ENCODE measurements at regions not wholly inside any gene's neighbourhood (a gene's known extent, or its start where the extent isn't known, plus 50 kb on each side); places are given as distances from the start of the nearest gene placed in this dataset.
A peak's percentile ranks its signal among the peaks of the same experiment; 100 is the strongest.
"Not testable (repeated sequence)": the region's sequence is repeated elsewhere in the genome, so short reads cannot be mapped to it uniquely, and the experiment has no call there.

- no peak for DNase-seq (ENCODE audit: low read depth, low spot score)
Observed at GRCh38 chr6:12348530-12349511, 58.7 kb downstream of the EDN1 start.

- no peak for DNase-seq (ENCODE audit: low read depth, low spot score)
Observed at GRCh38 chr6:12350644-12351170, 60.5 kb downstream of the EDN1 start.

DNA sequence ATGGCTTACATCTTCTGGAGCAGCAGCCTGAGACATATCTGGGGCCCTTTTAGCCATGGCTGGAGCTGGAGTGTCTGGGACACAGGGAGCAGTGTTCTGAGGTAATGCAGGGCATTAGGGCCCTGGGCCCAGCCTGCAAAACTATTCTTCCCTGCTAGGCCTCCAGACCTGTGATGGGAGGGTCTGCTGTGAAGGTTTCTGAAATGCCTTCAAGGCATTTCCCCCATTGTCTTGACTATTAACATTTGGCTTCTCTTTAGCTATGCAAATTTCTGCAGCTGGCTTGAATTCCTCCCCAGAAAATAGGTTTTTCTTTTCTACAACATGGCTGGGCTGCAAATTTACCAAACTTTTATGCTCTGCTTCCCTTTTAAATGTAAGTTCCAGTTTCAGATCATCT lies 61.5 kb downstream of the EDN1 start:
- no peak for DNase-seq (ENCODE audit: low read depth, low spot score)

- no peak for DNase-seq (ENCODE audit: low read depth, low spot score)
Observed at GRCh38 chr6:12353731-12354130, 63.6 kb downstream of the EDN1 start.

GRCh38 chr6:12354499-12354898 lies 64.3 kb downstream of the EDN1 start:
- peak; percentile 37 for DNase-seq (ENCODE audit: low read depth, low spot score)

GRCh38 chr6:12355354-12355753 lies 65.2 kb downstream of the EDN1 start:
- no peak for DNase-seq (ENCODE audit: low read depth, low spot score)

- no peak for DNase-seq (ENCODE audit: low read depth, low spot score)
Observed at GRCh38 chr6:12356431-12356830, 66.3 kb downstream of the EDN1 start.

DNA sequence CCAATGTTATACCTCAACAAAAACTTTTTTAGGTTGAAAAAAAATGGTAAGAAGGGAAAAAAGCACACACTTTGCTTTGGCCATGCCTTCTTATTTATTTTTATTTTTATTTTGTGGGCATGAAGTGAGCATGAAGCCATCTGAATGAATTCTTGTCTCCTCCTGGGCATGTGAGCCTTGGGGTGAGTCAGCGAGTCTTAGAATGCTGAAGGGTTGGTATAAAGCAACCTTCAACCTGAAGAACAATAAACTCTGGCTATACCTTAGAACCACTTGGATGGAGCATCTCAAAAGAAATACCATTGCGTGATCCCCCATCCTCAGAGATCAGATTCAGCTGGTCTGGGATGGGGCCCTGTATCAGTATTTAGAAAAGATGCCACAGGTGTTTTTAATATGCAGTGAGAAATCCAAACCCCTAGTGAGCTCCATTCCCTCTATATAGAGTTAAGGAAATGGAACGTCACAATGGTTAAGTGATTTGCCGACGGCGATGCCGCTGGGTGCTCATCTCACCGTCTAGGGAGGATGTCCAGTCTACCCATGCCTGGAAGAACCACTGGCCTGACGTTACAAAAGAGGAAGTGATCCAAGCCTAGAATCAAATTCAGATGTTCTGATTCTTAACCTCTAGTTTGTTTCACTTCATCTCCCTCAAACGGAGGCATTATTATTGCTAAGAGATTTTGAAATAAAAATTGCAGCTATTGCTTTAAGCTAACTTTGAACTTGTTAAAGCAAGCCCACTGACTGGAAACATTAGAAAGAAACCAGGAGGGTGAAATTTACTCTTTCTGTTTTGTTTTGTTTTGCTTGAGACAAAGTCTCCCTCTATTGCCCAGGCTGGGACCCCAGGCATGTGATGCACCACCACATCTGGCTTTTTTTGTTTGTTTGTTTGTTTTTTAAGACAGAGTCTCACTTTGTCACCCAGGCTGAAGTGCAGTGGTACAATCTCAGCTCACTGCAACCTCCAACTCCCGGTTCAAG lies 67.1 kb downstream of the EDN1 start:
- DNase-seq (ENCODE audit: low read depth, low spot score): no peak

- no peak for DNase-seq (ENCODE audit: low read depth, low spot score)
Observed at GRCh38 chr6:12359036-12359435, 68.9 kb downstream of the EDN1 start.

GRCh38 chr6:12361042-12361765 lies 71.0 kb downstream of the EDN1 start:
- DNase-seq (ENCODE audit: low read depth, low spot score): no peak

- DNase-seq (ENCODE audit: low read depth, low spot score): not testable (repeated sequence)
Observed at GRCh38 chr6:12363277-12363650, 73.1 kb downstream of the EDN1 start.

DNA sequence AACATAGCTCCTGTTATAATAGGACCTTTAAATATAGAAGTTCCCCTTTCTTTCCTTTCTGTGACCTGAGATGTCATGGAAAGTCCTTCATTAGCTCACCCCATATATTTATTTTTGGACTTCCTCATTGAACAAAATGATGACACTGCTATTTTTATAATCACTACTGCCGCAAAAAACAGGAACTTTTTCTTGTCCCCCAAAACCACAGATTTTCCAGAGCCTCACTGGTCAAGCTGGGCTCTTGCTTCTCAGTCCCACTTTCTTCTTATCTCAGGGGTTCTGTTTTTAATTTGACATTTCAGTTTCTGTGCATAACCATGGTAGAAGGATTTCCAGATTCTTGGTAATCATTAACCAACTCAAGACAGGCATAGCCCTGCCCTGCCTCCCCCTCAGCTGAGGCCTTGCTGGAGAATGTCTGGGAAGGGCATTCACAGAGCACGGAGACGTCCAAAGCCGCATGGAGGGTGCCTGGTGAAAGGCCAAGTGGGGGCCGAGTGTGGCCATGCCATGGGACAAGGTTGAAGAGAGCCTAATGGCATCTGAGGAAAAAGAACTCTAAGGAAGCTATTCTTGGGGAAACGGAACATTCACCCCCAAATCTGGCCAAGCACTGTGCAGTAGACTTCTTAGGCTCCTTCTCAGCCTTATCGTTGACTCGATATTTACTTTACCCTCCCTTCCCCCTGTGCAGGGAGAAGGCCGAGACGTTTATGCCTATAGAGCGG lies 73.7 kb downstream of the EDN1 start:
- no peak for DNase-seq (ENCODE audit: low read depth, low spot score)

DNA sequence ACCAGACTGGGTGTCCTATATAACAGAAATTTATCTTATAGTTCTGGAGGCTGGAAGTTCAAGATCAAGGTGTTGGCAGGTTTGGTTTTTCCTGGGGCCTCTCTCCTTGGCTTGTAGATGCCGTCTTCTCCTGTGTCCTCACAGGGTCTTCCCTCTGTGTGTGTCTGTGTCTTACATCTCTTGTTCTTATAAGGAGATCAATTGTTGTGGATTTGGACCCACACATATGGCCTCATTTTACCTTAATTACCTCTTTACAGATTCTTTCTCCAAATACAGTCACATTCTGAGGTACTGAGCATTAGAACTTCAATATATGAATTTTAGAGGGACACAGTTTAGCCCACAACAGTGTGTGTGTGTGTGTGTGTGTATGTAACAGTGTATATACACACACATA lies 74.5 kb downstream of the EDN1 start:
- DNase-seq (ENCODE audit: low read depth, low spot score): no peak

- no peak for DNase-seq (ENCODE audit: low read depth, low spot score)
Observed at GRCh38 chr6:12366731-12367130, 76.6 kb downstream of the EDN1 start.

DNA sequence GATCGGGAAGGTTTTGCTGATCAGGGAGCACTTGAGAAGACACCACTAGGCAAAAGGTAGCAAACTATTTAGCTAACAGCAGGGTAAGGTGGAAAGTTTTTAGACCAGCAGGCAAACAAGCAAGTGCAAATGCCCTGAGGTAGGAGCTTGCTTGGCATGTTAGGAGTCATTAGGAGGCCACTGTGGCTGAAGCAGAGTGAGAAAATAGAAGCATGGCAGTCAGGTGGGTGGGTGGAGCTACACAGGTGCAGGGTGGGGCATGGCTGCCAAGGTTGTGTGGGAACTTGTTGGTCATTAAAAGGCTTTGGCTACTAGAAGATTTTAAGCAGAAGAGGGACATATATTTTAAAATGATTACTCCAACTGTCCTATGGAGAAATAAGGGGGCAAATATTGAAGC lies 77.3 kb downstream of the EDN1 start:
- no peak for DNase-seq (ENCODE audit: low read depth, low spot score)

DNA sequence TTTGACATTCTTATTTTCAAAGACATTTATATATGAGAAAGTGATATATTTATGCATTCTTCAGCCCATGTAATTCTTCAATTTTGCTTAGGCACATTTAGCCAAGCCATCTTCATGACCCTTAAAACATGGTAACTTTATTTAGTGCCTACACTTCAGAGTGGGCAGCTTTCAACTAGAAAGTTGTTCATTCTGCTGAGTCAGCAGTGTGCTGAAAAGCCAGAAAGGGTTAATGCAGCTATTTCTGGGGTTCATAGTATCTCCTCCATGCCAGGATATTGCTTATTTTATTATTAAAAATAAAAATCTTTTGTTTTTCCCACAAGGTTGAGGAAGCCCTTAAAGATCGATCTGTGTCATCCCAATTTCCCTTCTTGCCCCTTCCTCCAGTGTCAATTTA lies 79.2 kb downstream of the EDN1 start:
- DNase-seq (ENCODE audit: low read depth, low spot score): no peak

- no peak for DNase-seq (ENCODE audit: low read depth, low spot score)
Observed at GRCh38 chr6:12369781-12370262, 79.7 kb downstream of the EDN1 start.

GRCh38 chr6:12371151-12371550 lies 81.0 kb downstream of the EDN1 start:
- DNase-seq (ENCODE audit: low read depth, low spot score): no peak

DNA sequence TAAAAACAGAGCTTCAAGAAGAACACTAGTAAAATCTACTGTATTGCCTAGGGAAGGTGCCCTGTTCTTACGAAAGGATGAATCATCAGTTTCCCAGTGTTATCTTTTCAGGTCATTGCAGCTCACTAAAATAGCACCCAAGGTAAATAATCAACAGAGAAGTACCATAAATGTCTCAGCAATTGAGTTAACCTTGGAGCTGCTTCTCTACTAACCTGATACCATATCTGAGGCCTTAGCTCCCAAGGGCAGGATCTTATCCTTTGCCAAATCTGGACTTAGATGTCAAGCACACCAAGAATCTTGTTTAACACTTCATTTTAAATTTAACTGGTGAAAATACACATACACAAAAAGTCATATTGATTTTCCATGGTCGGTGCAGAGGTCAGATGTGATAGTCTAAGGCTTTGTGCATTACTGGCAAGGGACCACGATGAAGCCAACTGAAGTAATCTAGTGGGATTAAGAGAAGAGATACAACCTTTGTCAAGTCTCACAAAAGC lies 81.5 kb downstream of the EDN1 start:
- no peak for DNase-seq (ENCODE audit: low read depth, low spot score)

- no peak for DNase-seq (ENCODE audit: low read depth, low spot score)
Observed at GRCh38 chr6:12379181-12379580, 89.0 kb downstream of the EDN1 start.

Measured in brain pericyte (primary cell).